ENCODE measurements at regions not wholly inside any gene's neighbourhood (a gene's known extent, or its start where the extent isn't known, plus 50 kb on each side); places are given as distances from the start of the nearest gene placed in this dataset.

GRCh38 chr11:119907878-119908572 is 179.0 kb upstream of the NECTIN1 start:
- intact Hi-C loops (cut with micrococcal nuclease) = no loop called here
- ChIA-PET CTCF (no interaction called here), POLR2A (no interaction called here)
- dilution Hi-C loops (cut with MboI; ENCODE audit: extremely low pct_ligation_motif_present, low sequenced_read_pairs) = no loop called here
- Histone ChIP-seq H2AFZ (ENCODE audit: low read depth, low read length) (no peak overlapping the region), H4K20me1 (replicated peaks; ENCODE audit: control insufficient read depth, extremely low read depth, insufficient read depth, low read length) (no peaks in the 10 kb centered on the region), H3K36me3 (ENCODE audit: control insufficient read depth in 2 of 2, extremely low read depth in 1 of 2, insufficient read depth in 2 of 2, low read length in 2 of 2) (no peaks in the 10 kb centered on the region), H3K4me2 (ENCODE audit: insufficient read depth, low read length) (no peak overlapping the region), H3K27me3 (ENCODE audit: control insufficient read depth in 2 of 2, insufficient read depth in 2 of 2, low read length in 2 of 2) (no peaks in the 10 kb centered on the region), H3K4me3 (replicated peaks in 1 of 3; ENCODE audit: insufficient read depth in 1 of 3, low read depth in 1 of 3, low read length in 3 of 3) (no peak overlapping the region), H3K9ac (replicated peaks; ENCODE audit: extremely low read depth, insufficient read depth, low read length) (no peak overlapping the region), H3K9me3 (replicated peaks; ENCODE audit: control insufficient read depth, insufficient read depth, low read length) (no peaks in the 10 kb centered on the region), H3K9me1 (replicated peaks; ENCODE audit: control insufficient read depth, extremely low read depth, insufficient read depth, low read length) (no peaks in the 10 kb centered on the region), H3K27ac (ENCODE audit: insufficient read depth, low read depth, low read length) (no peak overlapping the region), H3K79me2 (ENCODE audit: control insufficient read depth, insufficient read depth, low read length) (no peaks in the 10 kb centered on the region), H3K4me1 (ENCODE audit: control insufficient read depth, extremely low read depth, insufficient read depth, low read length) (no peaks in the 10 kb centered on the region)
- DNase-seq (ENCODE audit: low read depth, low spot score) (no peak), FAIRE-seq (no peak)
- TF ChIP-seq EZH2 (IDR thresholded peaks at IDR 0.05; ENCODE audit: borderline replicate concordance, low read depth, low read length, severe bottlenecking) = no peak
- TF ChIP-seq, protein P1, sequence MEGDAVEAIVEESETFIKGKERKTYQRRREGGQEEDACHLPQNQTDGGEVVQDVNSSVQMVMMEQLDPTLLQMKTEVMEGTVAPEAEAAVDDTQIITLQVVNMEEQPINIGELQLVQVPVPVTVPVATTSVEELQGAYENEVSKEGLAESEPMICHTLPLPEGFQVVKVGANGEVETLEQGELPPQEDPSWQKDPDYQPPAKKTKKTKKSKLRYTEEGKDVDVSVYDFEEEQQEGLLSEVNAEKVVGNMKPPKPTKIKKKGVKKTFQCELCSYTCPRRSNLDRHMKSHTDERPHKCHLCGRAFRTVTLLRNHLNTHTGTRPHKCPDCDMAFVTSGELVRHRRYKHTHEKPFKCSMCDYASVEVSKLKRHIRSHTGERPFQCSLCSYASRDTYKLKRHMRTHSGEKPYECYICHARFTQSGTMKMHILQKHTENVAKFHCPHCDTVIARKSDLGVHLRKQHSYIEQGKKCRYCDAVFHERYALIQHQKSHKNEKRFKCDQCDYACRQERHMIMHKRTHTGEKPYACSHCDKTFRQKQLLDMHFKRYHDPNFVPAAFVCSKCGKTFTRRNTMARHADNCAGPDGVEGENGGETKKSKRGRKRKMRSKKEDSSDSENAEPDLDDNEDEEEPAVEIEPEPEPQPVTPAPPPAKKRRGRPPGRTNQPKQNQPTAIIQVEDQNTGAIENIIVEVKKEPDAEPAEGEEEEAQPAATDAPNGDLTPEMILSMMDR (IDR thresholded peaks at IDR 0.05; ENCODE audit: extremely low read depth in 1 of 2, insufficient read depth in 1 of 2, low read depth in 1 of 2, low read length in 2 of 2) = no peak
- TF ChIP-seq FOS (IDR thresholded peaks at IDR 0.05; ENCODE audit: borderline replicate concordance, insufficient read depth, low read length) = no peak
- TF ChIP-seq, protein P2, sequence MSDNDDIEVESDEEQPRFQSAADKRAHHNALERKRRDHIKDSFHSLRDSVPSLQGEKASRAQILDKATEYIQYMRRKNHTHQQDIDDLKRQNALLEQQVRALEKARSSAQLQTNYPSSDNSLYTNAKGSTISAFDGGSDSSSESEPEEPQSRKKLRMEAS (IDR thresholded peaks at IDR 0.05; ENCODE audit: insufficient read depth, insufficient read length) = no peak
- TF ChIP-seq JUN (IDR thresholded peaks at IDR 0.05; ENCODE audit: borderline replicate concordance, insufficient read depth, insufficient read length, low read depth) = no peak
- no TSS peak for BruUV-seq (replicated peaks)

All from endothelial cell of umbilical vein (primary cell).